GM21367 (cell line): ENCODE measurements at regions not wholly inside any gene's neighbourhood (a gene's known extent, or its start where the extent isn't known, plus 50 kb on each side); places are given as distances from the start of the nearest gene placed in this dataset.
A peak's percentile ranks its signal among the peaks of the same experiment; 100 is the strongest.
"Not testable (repeated sequence)": the region's sequence is repeated elsewhere in the genome, so short reads cannot be mapped to it uniquely, and the experiment has no call there.

ENCODE experiments used
- ATAC-seq: cut with Tn5 transposase; IDR thresholded peaks from one replicate; pipeline ENCODE4 v1.9.1; 2021; ENCODE audit not compliant: unreplicated experiment

GRCh38 chr21:14009238-14009981 is 201.3 kb downstream of the LIPI start:
- ATAC-seq: not testable (repeated sequence)

GRCh38 chr21:14008436-14008835 is 202.3 kb downstream of the LIPI start:
- not testable (repeated sequence) for ATAC-seq

GRCh38 chr21:14008006-14008405 is 202.7 kb downstream of the LIPI start:
- ATAC-seq: not testable (repeated sequence)

GRCh38 chr21:14006144-14006543 is 204.6 kb downstream of the LIPI start:
- not testable (repeated sequence) for ATAC-seq

GRCh38 chr21:13986996-13987958 is 223.5 kb downstream of the LIPI start:
- not testable (repeated sequence) for ATAC-seq

GRCh38 chr21:13985865-13986863 is 224.6 kb downstream of the LIPI start:
- not testable (repeated sequence) for ATAC-seq

- not testable (repeated sequence) for ATAC-seq
Measured at GRCh38 chr21:13985137-13985864, 225.5 kb downstream of the LIPI start.

GRCh38 chr21:13984728-13985127 is 226.0 kb downstream of the LIPI start:
- not testable (repeated sequence) for ATAC-seq

GRCh38 chr21:13981176-13982087 is 229.3 kb downstream of the LIPI start:
- not testable (repeated sequence) for ATAC-seq

- peak; percentile 97 for ATAC-seq
Measured at GRCh38 chr21:13980115-13980662, 230.6 kb downstream of the LIPI start.

- ATAC-seq: not testable (repeated sequence)
Measured at GRCh38 chr21:13979608-13980007, 231.1 kb downstream of the LIPI start.

GRCh38 chr21:13974582-13974981 is 236.2 kb downstream of the LIPI start:
- ATAC-seq: not testable (repeated sequence)

GRCh38 chr21:13969853-13970252 is 240.9 kb downstream of the LIPI start:
- not testable (repeated sequence) for ATAC-seq

- not testable (repeated sequence) for ATAC-seq
Measured at GRCh38 chr21:13969002-13969401, 241.8 kb downstream of the LIPI start.

- not testable (repeated sequence) for ATAC-seq
Measured at GRCh38 chr21:13963259-13963658, 247.5 kb downstream of the LIPI start.

- ATAC-seq: no peak
Measured at GRCh38 chr21:13937236-13937635, 273.5 kb downstream of the LIPI start.

- not testable (repeated sequence) for ATAC-seq
Measured at GRCh38 chr21:13936033-13936937, 274.5 kb downstream of the LIPI start.
